K562 (cell line): ENCODE measurements at regions not wholly inside any gene's neighbourhood (a gene's known extent, or its start where the extent isn't known, plus 50 kb on each side); places are given as distances from the start of the nearest gene placed in this dataset.

ENCODE experiments used
- BHLHE40 ChIP-seq: IDR thresholded peaks from 2 replicates; pipeline ENCODE4 v1.6.1; 2011; ENCODE audit warnings: low read length, improper control_type of control experiment
- CSDE1 ChIP-seq, 2 experiments: fragments of 450-650 bp; IDR thresholded peaks; 2 replicates each; pipeline ENCODE4 v1.6.1; 2016; ENCODE audit warnings: mild to moderate bottlenecking in 1 of 2
- MTA2 ChIP-seq: fragments of 450-650 bp; IDR thresholded peaks from 2 replicates; pipeline ENCODE4 v1.6.1; 2016; ENCODE audit warnings: low read depth
- NFIC ChIP-seq: fragments of 450-650 bp; IDR thresholded peaks from 2 replicates; pipeline ENCODE4 v1.6.1; 2017; ENCODE audit warnings: mild to moderate bottlenecking, inconsistent platforms
- RBM17 ChIP-seq: fragments of 200-400 bp; formaldehyde crosslinking; IDR thresholded peaks from 2 replicates; pipeline ENCODE4 v1.6.1; 2017; ENCODE audit warnings: low read depth, mild to moderate bottlenecking, low read length, borderline replicate concordance
- TF ChIP-seq, protein P1 (sequence below): fragments of 250-450 bp; sonication (Bioruptor Pico); IDR thresholded peaks from 2 replicates; pipeline ENCODE4 v1.5.0; 2021; ENCODE audit warnings: mild to moderate bottlenecking, moderate library complexity
- TF ChIP-seq, protein P2 (sequence below): fragments of 250-450 bp; sonication (Bioruptor Pico); IDR thresholded peaks from 2 replicates; pipeline ENCODE4 v1.4.0; 2020; ENCODE audit warnings: borderline replicate concordance
- TF ChIP-seq, protein P3 (sequence below), 2 experiments: IDR thresholded peaks in 1 of 2; conservative IDR thresholded peaks in 1 of 2; 2 replicates each; pipeline ENCODE4 v1.6.1; 2016; ENCODE audit warnings: low read depth in 2 of 2, mild to moderate bottlenecking in 1 of 2, missing compliant biosample characterization in 1 of 2, missing genetic modification characterization in 1 of 2, moderate library complexity in 1 of 2
- TF ChIP-seq, protein P4 (sequence below), 2 experiments: fragments of 200-800 bp in 1 of 2; sonication (Bioruptor generic) in 1 of 2; sonication (generic) in 1 of 2; formaldehyde crosslinking in 1 of 2; IDR thresholded peaks in 1 of 2; conservative IDR thresholded peaks in 1 of 2; 2 replicates each; pipeline versions ENCODE4 v1.5.0 to v1.6.1; 2016 to 2020; ENCODE audit warnings: missing compliant biosample characterization in 1 of 2, missing genetic modification characterization in 1 of 2, missing genetic modification reagents in 1 of 2
- TF ChIP-seq, protein P5 (sequence below), 2 experiments: fragments of 450-650 bp; IDR thresholded peaks; 2 replicates each; pipeline ENCODE4 v1.6.1; 2016

DNA sequence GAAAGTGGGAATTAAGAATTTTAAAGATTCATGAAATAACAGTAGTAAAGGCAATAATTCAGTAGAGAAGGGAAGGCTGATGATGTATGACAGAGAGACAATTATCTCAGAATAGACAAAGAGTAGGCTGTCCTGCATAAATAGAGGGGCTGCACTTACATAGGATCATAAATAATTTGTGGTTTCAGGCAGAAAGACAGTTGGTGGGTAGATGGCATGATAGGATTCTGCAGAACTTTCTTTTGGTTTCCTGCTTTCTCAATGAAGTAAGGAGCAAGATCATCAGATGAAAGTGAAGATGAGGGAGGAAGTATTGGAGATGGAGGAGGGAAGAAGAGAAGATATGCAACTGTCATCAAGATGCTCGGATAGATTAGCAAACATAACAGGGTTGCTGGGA is 604.9 kb upstream of the ZFP42 start (continued):
- TF ChIP-seq, protein P1, sequence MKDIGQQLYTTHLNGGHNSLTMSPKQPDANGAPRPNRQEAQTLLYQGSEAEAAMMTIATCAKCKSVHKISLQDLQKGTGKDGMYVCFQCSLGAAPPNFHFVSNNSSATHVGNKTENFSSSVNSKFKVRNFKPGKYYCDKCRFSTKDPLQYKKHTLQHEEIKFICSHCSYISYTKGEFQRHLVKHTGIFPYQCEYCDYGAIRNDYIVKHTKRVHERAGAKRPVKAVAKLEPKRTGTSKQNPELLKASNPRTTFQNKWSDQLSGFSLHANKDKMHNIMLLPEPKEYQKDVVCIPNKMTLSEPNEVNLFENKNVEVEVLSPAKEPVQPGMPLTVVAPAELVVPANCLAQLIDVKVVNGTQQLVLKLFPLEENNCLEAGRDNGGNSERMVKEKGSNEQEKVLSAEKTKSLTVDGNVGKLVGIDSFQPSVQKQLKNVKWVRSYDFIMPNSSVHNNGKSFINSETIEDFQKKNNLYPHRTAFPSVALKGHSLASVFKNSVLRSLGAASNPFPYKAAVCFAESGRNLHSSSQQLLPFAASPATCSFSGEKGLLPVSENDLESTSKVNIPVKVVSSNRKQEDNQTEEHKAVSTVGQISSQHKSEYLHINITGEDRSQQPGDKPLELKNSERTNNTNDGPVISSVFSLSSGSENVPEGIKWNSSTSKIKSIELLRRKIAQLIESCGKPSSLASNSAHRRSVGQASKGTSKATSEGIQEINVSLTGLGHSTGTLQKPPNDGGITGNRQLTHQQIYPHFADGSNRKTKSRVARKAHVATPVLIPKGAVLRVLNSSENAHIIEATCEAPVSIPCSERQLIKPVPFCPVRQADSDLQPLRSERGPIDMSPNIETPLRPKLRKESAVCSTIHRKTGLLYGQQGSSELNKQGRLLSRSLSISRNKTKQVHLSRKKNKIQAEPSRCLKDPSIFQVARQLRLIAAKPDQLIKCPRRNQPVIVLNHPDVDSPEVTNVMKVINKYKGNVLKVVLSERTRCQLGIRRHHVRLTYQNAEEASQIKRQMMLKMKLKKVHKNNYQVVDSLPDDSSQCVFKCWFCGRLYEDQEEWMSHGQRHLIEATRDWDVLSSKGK (CRISPR knock-in tag) = no peak
- TF ChIP-seq, protein P2, sequence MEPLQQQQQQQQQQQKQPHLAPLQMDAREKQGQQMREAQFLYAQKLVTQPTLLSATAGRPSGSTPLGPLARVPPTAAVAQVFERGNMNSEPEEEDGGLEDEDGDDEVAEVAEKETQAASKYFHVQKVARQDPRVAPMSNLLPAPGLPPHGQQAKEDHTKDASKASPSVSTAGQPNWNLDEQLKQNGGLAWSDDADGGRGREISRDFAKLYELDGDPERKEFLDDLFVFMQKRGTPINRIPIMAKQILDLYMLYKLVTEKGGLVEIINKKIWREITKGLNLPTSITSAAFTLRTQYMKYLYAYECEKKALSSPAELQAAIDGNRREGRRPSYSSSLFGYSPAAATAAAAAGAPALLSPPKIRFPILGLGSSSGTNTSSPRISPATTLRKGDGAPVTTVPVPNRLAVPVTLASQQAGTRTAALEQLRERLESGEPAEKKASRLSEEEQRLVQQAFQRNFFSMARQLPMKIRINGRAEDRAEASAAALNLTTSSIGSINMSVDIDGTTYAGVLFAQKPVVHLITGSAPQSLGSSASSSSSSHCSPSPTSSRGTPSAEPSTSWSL (CRISPR knock-in tag) = no peak
- TF ChIP-seq NFIC = no peak
- TF ChIP-seq MTA2 = no peak
- TF ChIP-seq RBM17 = no peak
- TF ChIP-seq, protein P3, sequence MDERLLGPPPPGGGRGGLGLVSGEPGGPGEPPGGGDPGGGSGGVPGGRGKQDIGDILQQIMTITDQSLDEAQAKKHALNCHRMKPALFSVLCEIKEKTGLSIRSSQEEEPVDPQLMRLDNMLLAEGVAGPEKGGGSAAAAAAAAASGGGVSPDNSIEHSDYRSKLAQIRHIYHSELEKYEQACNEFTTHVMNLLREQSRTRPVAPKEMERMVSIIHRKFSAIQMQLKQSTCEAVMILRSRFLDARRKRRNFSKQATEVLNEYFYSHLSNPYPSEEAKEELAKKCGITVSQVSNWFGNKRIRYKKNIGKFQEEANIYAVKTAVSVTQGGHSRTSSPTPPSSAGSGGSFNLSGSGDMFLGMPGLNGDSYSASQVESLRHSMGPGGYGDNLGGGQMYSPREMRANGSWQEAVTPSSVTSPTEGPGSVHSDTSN (CRISPR knock-in tag; IDR thresholded peaks at IDR 0.05; ENCODE audit: low read depth) = no peak
- TF ChIP-seq, protein P3 (tag; conservative IDR thresholded peaks at IDR 0.05; ENCODE audit: low read depth) = no peak
- no peak for TF ChIP-seq BHLHE40
- TF ChIP-seq, protein P4, sequence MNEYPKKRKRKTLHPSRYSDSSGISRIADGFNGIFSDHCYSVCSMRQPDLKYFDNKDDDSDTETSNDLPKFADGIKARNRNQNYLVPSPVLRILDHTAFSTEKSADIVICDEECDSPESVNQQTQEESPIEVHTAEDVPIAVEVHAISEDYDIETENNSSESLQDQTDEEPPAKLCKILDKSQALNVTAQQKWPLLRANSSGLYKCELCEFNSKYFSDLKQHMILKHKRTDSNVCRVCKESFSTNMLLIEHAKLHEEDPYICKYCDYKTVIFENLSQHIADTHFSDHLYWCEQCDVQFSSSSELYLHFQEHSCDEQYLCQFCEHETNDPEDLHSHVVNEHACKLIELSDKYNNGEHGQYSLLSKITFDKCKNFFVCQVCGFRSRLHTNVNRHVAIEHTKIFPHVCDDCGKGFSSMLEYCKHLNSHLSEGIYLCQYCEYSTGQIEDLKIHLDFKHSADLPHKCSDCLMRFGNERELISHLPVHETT (CRISPR knock-in tag; conservative IDR thresholded peaks at IDR 0.05 in 1 of 2, IDR thresholded peaks at IDR 0.05 in 1 of 2) = no peak
- no peak for TF ChIP-seq CSDE1 (IDR thresholded peaks at IDR 0.05)
- TF ChIP-seq, protein P5, sequence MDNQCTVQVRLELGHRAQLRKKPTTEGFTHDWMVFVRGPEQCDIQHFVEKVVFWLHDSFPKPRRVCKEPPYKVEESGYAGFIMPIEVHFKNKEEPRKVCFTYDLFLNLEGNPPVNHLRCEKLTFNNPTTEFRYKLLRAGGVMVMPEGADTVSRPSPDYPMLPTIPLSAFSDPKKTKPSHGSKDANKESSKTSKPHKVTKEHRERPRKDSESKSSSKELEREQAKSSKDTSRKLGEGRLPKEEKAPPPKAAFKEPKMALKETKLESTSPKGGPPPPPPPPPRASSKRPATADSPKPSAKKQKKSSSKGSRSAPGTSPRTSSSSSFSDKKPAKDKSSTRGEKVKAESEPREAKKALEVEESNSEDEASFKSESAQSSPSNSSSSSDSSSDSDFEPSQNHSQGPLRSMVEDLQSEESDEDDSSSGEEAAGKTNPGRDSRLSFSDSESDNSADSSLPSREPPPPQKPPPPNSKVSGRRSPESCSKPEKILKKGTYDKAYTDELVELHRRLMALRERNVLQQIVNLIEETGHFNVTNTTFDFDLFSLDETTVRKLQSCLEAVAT (IDR thresholded peaks at IDR 0.05) = no peak
